Activated CD8-positive, alpha-beta memory T cell treated with anti-CD3 and anti-CD28 coated beads for 36 hours (primary cell): ENCODE measurements at regions not wholly inside any gene's neighbourhood (a gene's known extent, or its start where the extent isn't known, plus 50 kb on each side); places are given as distances from the start of the nearest gene placed in this dataset.

Source experiments
- CTCF ChIA-PET: fragments of 350-600 bp; sonication (Branson Sonifier 250); formaldehyde crosslinking; loops from one replicate; lab custom pipeline; 2021; ENCODE audit warnings: antibody characterized with exemption; lab: Charles Lee
- POLR2A ChIA-PET: fragments of 350-600 bp; sonication (Branson Sonifier 250); formaldehyde crosslinking; loops from one replicate; lab custom pipeline; 2021; ENCODE audit warnings: antibody characterized with exemption; lab: Charles Lee

DNA sequence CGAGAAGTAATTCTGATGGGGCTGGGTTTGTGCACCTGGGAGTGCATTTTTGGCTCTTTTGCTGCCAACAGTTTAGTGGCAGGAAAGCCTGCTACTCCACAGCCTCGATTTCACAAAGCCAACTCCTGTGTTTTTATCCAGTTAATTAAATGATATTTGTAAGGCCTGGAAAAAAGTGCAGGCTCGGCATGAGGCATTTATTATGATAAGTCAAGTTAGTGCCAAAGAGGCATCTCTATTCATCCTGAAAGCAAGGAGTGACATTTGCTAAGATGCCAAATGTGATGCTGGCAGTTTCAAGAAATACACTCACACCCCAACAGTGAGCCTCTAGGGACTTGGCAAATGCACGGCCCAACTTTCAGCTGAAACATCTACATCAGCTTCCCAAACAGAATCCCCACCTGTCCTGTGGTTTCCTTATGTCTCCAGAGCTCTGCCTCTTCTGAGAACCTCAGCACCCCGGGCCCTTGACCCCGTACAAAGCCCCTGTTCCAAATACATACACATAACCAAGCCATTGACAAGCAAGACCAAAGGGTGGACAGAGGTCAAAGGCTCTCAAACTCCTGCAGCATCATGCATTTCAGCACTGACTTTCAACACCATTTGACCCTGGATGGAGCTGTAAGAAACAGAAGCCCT is 955.1 kb upstream of the TMEM132C start:
- ChIA-PET CTCF (no interaction called here), POLR2A (no interaction called here)

DNA sequence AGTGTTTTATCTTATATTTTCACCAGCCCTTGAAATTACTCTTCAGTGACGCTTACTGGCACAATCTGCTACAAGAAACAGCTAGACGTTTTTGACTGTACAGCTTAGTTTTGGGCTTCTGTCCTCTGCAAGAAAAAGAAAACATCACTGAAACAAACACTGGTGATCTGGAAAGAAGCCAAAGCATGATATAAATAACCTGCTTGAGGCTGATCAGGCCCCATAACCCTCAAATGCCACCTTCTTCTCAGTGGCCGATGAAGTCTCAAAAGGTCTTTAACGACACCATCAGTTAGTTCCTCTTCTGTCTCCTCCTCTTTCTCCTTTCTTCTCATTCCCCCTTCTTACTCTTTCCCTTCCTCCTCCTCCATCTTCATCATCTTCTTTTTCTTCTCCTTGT is 942.3 kb upstream of the TMEM132C start:
- CTCF ChIA-PET: no interaction called here
- POLR2A ChIA-PET: no interaction called here

GRCh38 chr12:127327986-127328385 is 939.0 kb upstream of the TMEM132C start:
- CTCF ChIA-PET: no interaction called here
- POLR2A ChIA-PET: no interaction called here

- ChIA-PET CTCF (no interaction called here), POLR2A (no interaction called here)
These were observed 938.1 kb upstream of the TMEM132C start for GRCh38 chr12:127328867-127329266.

- ChIA-PET CTCF (no interaction called here), POLR2A (no interaction called here)
These were observed 932.6 kb upstream of the TMEM132C start for GRCh38 chr12:127334365-127334764.

DNA sequence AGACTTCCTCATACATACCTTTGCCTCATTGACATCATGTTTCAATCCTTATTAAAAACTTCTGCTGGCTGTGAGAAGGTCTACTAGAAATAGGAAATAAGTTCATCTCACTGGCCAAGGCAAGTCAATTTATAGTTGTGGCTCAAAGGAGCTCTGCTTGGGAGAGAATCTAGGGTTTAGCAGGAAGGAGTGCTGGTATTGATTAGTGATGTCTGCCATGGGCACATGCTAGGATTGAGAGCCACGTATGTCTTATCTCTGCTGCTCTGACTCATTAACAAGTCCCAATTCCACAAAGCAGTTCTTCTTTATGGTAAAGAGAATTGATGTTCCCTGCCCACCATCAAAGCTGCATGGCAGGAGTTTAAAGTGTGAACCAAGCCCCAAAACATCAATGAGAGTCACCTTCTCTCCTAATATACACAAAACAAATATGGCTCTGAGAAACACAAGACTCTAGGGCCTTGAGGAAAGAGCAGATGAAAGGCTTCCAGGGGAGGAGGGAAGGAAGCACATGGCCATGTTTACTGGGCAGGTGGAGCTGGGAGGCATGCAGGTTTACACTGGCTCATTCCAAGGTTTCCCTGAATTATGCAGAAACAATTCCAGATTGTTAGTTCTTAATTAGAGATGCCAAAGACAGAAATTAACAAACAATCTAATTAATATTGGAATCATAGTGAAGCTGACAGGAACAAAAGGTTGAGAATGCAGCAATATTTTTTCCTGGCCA is 931.9 kb upstream of the TMEM132C start:
- POLR2A ChIA-PET: no interaction called here
- CTCF ChIA-PET: no interaction called here

DNA sequence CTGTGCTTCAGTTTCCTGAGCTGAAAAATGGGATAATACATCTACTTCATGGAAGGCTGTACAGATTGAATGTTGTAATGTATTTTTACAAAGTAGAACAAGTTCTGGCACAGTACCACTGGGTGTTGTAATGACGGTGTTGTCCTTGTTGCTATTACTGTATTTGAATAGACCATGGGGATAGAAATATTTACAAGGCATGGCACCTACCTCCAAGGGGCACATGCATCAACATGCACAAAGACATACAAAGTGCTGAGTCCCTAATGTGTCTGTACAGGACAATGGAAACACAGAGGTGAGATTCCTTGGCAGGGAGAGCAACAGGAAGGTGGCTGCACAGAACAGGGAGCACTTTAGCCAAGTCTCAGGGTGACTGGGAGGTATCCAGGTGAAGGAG is 930.6 kb upstream of the TMEM132C start:
- ChIA-PET CTCF (no interaction called here), POLR2A (no interaction called here)

- POLR2A ChIA-PET: no interaction called here
- CTCF ChIA-PET: no interaction called here
These were observed 927.9 kb upstream of the TMEM132C start for GRCh38 chr12:127339065-127339464.

DNA sequence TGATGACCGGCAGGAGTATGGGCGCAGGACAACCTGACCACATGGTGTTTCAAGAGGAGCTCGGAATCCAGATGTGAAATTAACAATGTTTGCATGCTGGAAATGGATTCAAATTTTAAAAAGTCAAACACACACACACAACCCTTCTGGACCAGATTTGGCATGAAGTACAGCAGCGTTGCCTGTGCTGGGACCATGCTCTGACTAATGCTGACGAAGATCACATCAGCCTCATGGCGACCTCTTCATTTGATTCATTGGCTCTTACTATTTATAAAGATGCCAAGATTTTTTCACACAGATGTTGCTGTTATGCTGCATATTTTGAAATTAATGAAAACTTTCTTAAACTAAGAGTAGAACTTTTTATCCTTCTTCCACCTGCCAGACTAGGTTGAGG is 926.6 kb upstream of the TMEM132C start:
- ChIA-PET CTCF (interaction anchor here (0.6 kb wide), 1 partner anchor 725 kb away, joined by 5 read pairs; no protein-coding TSS in a partner anchor), POLR2A (no interaction called here)

DNA sequence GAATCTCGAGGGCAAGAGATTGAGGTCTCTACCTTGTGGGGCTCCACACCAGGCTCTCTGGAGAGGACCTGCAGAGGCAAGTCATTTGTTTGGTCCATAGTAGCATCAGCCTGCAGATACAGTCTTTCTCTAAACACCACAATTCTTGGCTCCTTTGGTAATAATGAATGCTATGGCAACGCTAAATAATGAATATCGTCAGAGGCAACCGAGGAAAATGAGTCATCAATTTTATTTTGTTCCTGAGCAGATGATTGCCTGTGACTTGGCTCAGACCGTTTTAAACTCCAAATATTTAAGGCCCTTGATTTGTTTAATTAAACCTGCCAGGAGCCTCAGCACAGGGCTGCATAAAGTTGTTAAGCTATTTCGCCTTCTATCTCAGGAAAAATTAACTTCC is 924.1 kb upstream of the TMEM132C start:
- CTCF ChIA-PET: no interaction called here
- POLR2A ChIA-PET: no interaction called here

DNA sequence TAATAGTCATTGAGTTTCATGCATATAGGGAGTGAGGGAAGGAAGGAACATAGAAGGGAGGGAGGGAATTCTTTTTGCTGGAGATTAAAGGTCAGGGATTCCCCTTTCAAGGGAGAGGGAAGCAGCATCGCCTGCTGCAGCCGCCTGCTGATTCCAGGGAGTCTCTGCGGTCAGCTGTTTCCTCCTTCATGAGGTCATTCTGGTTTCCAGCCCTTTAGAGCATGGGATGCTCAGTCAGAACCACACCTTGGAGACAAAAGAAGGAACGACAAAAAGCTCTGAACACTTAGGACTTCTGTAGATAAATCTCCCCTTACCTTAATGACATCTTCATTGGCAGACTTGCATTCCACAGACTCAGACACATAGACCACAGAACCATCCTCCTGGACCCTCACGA is 923.0 kb upstream of the TMEM132C start:
- ChIA-PET CTCF (no interaction called here), POLR2A (no interaction called here)

DNA sequence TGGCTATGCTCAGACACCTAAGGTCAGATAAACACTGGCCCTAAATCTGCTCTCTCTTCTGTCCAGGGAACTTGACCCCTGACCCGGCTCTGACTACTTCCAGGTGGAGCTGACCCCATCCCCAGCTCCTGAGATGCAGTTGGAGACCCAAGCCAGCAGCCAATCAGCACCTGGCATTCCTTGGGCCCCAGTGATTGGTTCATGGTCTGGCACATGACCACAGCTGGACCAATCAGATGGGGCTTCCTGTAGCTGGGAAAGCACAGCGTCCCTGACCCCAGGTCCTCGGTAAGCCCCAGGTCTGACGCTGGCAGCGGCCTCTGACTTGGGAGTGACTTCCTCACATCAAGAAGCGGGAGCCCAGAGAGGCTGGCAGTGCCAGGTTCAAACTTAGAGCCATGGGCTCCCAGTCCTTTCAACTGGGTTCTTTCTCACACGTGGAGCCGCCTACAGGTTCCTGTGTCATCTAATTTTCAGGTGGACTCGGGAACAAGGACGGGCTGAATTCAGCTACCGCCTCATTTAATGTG is 915.4 kb upstream of the TMEM132C start:
- CTCF ChIA-PET: no interaction called here
- POLR2A ChIA-PET: no interaction called here

DNA sequence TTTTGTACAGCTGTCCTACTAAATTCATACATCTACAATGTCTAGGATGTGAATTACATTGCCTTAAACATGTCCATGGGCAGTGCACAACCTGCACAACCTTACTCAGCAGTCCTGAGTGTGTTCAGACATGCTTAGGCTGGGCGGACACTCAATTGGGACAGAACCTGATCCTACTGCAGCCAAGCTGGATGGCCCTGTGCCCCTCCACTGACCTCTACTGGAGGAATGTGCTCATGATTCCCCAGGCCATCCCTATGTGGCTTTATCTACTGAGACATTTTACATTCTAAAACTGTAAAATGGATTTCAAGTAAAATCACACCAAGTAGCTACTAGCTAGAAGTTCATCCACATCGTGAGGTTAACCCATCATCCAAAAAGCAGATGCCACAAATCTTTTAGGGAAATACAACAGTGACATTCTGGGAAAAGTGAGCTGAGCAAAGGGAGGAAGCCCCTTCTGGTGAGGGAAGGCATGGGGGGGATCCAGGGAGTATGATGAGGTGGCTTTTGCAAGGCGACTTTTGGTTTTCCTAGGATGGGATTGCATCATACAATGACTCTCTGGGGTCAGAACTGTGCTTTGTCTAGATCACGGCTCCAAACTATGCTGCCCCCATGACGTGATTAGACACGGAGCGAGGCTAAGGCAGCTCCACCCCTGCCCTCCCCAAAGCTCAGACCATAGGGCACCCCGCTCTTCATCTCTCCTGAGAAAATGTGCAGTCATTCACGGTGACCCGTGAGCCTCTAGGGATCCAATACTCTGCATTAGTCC is 911.7 kb upstream of the TMEM132C start:
- CTCF ChIA-PET: no interaction called here
- POLR2A ChIA-PET: no interaction called here

GRCh38 chr12:127358888-127359287 is 908.1 kb upstream of the TMEM132C start:
- ChIA-PET POLR2A (no interaction called here), CTCF (no interaction called here)

DNA sequence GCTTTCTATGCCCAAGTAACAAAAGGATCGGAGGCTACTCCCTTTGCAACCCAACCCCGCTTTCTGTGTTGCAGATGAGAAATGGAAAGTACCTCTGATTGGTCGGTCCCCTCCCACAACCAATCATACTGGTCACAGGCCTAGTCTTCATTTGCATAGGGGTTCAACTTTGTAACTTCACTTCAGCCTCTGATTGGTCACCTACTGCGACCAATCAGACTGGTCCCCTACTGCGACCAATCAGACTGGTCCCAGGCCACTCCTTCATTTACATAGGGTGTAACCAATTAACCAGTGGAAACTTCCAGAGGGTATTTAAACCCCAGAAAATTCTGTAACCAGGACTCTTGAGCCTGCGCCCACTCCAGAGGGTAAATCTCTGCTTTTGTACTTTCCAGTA is 906.4 kb upstream of the TMEM132C start:
- ChIA-PET CTCF (no interaction called here), POLR2A (no interaction called here)

DNA sequence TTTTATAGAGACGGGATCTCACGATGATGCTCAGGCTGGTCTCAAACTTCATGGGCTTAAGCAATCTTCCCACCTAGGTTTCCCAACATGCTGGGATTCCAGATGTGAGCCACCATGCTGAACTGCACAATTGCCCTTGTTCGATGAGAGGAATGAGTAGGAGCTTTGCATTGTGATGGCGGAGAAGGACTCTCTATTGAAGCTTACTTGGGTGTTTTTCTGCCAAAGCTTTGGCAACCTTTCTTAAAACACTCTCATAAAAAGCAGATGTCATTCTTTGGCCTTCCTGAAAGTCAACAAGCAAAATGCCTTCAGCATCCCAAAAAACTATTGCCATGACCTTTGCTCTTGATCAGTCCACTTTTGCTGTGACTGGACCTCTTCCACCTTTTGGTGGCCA is 904.8 kb upstream of the TMEM132C start:
- POLR2A ChIA-PET: no interaction called here
- CTCF ChIA-PET: no interaction called here

DNA sequence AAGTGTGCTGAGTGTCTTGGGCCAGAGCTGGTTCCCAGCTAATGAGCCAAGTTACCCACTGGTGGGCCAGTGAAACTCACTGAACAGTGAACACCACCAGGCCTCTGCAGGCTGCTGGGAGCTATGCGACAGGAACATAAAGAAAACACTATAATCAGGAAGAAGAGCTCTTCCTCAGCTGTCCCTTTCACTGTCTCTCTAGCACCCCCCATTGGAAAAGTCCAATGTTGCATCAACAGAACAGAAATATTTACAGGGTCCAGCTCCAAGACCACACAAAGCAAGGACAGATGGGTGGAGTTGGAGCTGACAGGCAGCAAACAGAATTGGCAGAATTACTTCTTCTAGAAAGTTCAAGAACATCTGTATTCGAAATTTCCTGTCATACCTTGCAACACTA is 903.6 kb upstream of the TMEM132C start:
- CTCF ChIA-PET: no interaction called here
- POLR2A ChIA-PET: no interaction called here

- ChIA-PET POLR2A (no interaction called here), CTCF (no interaction called here)
These were observed 893.4 kb upstream of the TMEM132C start for GRCh38 chr12:127373559-127373958.

DNA sequence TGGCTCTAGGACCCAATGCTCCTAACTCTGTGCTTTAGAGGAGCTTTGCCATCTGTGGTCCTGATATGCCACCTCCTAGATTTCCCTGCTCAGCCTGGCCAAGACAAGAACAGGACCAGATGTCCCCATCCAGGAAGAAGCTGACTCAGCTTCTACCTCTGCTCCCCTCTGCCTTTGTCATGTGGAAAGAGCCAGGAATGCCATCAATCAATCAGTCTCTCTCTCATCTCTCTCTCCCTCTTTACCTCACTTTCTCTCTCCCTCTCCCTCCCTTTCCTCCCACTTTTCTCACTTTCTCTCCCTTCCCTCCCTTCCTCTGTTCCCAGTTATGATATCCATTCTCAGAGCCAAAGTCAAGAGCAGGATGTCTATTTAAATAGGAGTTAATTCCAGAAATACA is 892.5 kb upstream of the TMEM132C start:
- POLR2A ChIA-PET: no interaction called here
- CTCF ChIA-PET: interaction anchor here (0.7 kb wide), 1 partner anchor 14 kb away, joined by 3 read pairs; no protein-coding TSS in a partner anchor

- ChIA-PET POLR2A (no interaction called here), CTCF (interaction anchor here (0.6 to 1.8 kb wide), 5 partner anchors 10 to 964 kb away, joined by 3 to 8 read pairs (median 4); no protein-coding TSS in a partner anchor)
These were observed 885.8 kb upstream of the TMEM132C start for GRCh38 chr12:127381043-127381668.
